NCI-H146 (cell line): ENCODE measurements at regions not wholly inside any gene's neighbourhood (a gene's known extent, or its start where the extent isn't known, plus 50 kb on each side); places are given as distances from the start of the nearest gene placed in this dataset.

ENCODE experiments used
- DNase-seq: peaks from one replicate; lab custom pipeline; 2025; lab: John Stamatoyannopoulos, UW

GRCh38 chr6:167494698-167495435 lies 170.0 kb downstream of the TTLL2 start:
- no peak for DNase-seq

- no peak for DNase-seq
These were observed 170.9 kb downstream of the TTLL2 start for GRCh38 chr6:167495506-167496401.

GRCh38 chr6:167496707-167497106 lies 171.8 kb downstream of the TTLL2 start:
- DNase-seq = no peak

- no peak for DNase-seq
These were observed 172.7 kb downstream of the TTLL2 start for GRCh38 chr6:167497428-167498056.

GRCh38 chr6:167499161-167499660 lies 174.3 kb downstream of the TTLL2 start:
- no peak for DNase-seq

GRCh38 chr6:167500961-167501360 lies 176.1 kb downstream of the TTLL2 start:
- no peak for DNase-seq

- peak; percentile 53 for DNase-seq
These were observed 177.0 kb downstream of the TTLL2 start for GRCh38 chr6:167501831-167502385.

- no peak for DNase-seq
These were observed 177.6 kb downstream of the TTLL2 start for GRCh38 chr6:167502471-167502870.

- DNase-seq = no peak
These were observed 179.6 kb downstream of the TTLL2 start for GRCh38 chr6:167504385-167504961.

- DNase-seq = no peak
These were observed 180.3 kb downstream of the TTLL2 start for GRCh38 chr6:167505199-167505598.

- DNase-seq = no peak
These were observed 180.9 kb downstream of the TTLL2 start for GRCh38 chr6:167505782-167506181.

GRCh38 chr6:167506443-167507301 lies 181.8 kb downstream of the TTLL2 start:
- no peak for DNase-seq

GRCh38 chr6:167507376-167507945 lies 182.6 kb downstream of the TTLL2 start:
- no peak for DNase-seq

GRCh38 chr6:167508919-167509852 lies 184.3 kb downstream of the TTLL2 start:
- DNase-seq = no peak

- no peak for DNase-seq
These were observed 185.0 kb downstream of the TTLL2 start for GRCh38 chr6:167509853-167510220.

GRCh38 chr6:167510648-167511047 lies 185.8 kb downstream of the TTLL2 start:
- no peak for DNase-seq

- no peak for DNase-seq
These were observed 187.9 kb downstream of the TTLL2 start for GRCh38 chr6:167512696-167513375.

GRCh38 chr6:167513778-167514177 lies 188.9 kb downstream of the TTLL2 start:
- DNase-seq = no peak

- no peak for DNase-seq
These were observed 189.6 kb downstream of the TTLL2 start for GRCh38 chr6:167514524-167514923.
